ENCODE measurements at regions not wholly inside any gene's neighbourhood (a gene's known extent, or its start where the extent isn't known, plus 50 kb on each side); places are given as distances from the start of the nearest gene placed in this dataset.

GRCh38 chr18:65049586-65049985 lies 701.2 kb upstream of the CDH7 start:
- H3K27ac ChIP-seq (ENCODE audit: low read depth, low read length): no peak overlapping the region

GRCh38 chr18:65039578-65039977 lies 711.2 kb upstream of the CDH7 start:
- no peak overlapping the region for H3K9ac ChIP-seq (ENCODE audit: low read length)
- H3K4me1 ChIP-seq (ENCODE audit: insufficient read depth, low read length): no peaks in the 10 kb centered on the region
- H3K36me3 ChIP-seq (ENCODE audit: insufficient read depth, low read length): no peaks in the 10 kb centered on the region
- H3K27me3 ChIP-seq (ENCODE audit: control insufficient read depth in 1 of 2, insufficient read depth in 2 of 2, low read length in 2 of 2): no peaks in the 10 kb centered on the region
- H3K4me3 ChIP-seq (ENCODE audit: low read depth in 1 of 2, low read length in 2 of 2): no peak overlapping the region
- H3K27ac ChIP-seq (ENCODE audit: low read depth, low read length): no peak overlapping the region
- no peaks in the 10 kb centered on the region for H3K9me3 ChIP-seq (ENCODE audit: low read length)

More at GRCh38 chr18:65049586-65049985, 701.2 kb upstream of the CDH7 start:
- no peaks in the 10 kb centered on the region for H3K27me3 ChIP-seq (ENCODE audit: control insufficient read depth in 1 of 2, insufficient read depth in 2 of 2, low read length in 2 of 2)
- no peaks in the 10 kb centered on the region for H3K9me3 ChIP-seq (ENCODE audit: low read length)
- H3K36me3 ChIP-seq (ENCODE audit: insufficient read depth, low read length): no peaks in the 10 kb centered on the region
- H3K4me3 ChIP-seq (ENCODE audit: low read depth in 1 of 2, low read length in 2 of 2): no peak overlapping the region
- no peak overlapping the region for H3K9ac ChIP-seq (ENCODE audit: low read length)
- H3K4me1 ChIP-seq (ENCODE audit: insufficient read depth, low read length): no peaks in the 10 kb centered on the region

- H3K9ac ChIP-seq (ENCODE audit: low read length): no peak overlapping the region
- no peaks in the 10 kb centered on the region for H3K36me3 ChIP-seq (ENCODE audit: insufficient read depth, low read length)
- no peak overlapping the region for H3K4me3 ChIP-seq (ENCODE audit: low read depth in 1 of 2, low read length in 2 of 2)
Measured at GRCh38 chr18:65035701-65036100, 715.1 kb upstream of the CDH7 start.

GRCh38 chr18:65025756-65026155 lies 725.1 kb upstream of the CDH7 start:
- Histone ChIP-seq H3K4me3 (ENCODE audit: low read depth in 1 of 2, low read length in 2 of 2) (no peak overlapping the region), H3K9me3 (ENCODE audit: low read length) (no peaks in the 10 kb centered on the region), H3K27ac (ENCODE audit: low read depth, low read length) (no peak overlapping the region), H3K36me3 (ENCODE audit: insufficient read depth, low read length) (no peaks in the 10 kb centered on the region), H3K9ac (ENCODE audit: low read length) (no peak overlapping the region), H3K27me3 (ENCODE audit: control insufficient read depth in 1 of 2, insufficient read depth in 2 of 2, low read length in 2 of 2) (no peaks in the 10 kb centered on the region), H3K4me1 (ENCODE audit: insufficient read depth, low read length) (no peaks in the 10 kb centered on the region)

More at GRCh38 chr18:65035701-65036100, 715.1 kb upstream of the CDH7 start:
- Histone ChIP-seq H3K27ac (ENCODE audit: low read depth, low read length) (no peak overlapping the region), H3K4me1 (ENCODE audit: insufficient read depth, low read length) (no peaks in the 10 kb centered on the region), H3K27me3 (ENCODE audit: control insufficient read depth in 1 of 2, insufficient read depth in 2 of 2, low read length in 2 of 2) (no peaks in the 10 kb centered on the region), H3K9me3 (ENCODE audit: low read length) (no peaks in the 10 kb centered on the region)

GRCh38 chr18:65021021-65021420 lies 729.8 kb upstream of the CDH7 start:
- Histone ChIP-seq H3K27me3 (ENCODE audit: control insufficient read depth in 1 of 2, insufficient read depth in 2 of 2, low read length in 2 of 2) (no peaks in the 10 kb centered on the region), H3K9me3 (ENCODE audit: low read length) (no peaks in the 10 kb centered on the region), H3K27ac (ENCODE audit: low read depth, low read length) (no peak overlapping the region), H3K4me3 (ENCODE audit: low read depth in 1 of 2, low read length in 2 of 2) (no peak overlapping the region), H3K36me3 (ENCODE audit: insufficient read depth, low read length) (no peaks in the 10 kb centered on the region), H3K9ac (ENCODE audit: low read length) (no peak overlapping the region), H3K4me1 (ENCODE audit: insufficient read depth, low read length) (no peaks in the 10 kb centered on the region)

GRCh38 chr18:65018184-65018583 lies 732.6 kb upstream of the CDH7 start:
- no peaks in the 10 kb centered on the region for H3K36me3 ChIP-seq (ENCODE audit: insufficient read depth, low read length)
- no peaks in the 10 kb centered on the region for H3K9me3 ChIP-seq (ENCODE audit: low read length)
- no peak overlapping the region for H3K27ac ChIP-seq (ENCODE audit: low read depth, low read length)
- no peaks in the 10 kb centered on the region for H3K4me1 ChIP-seq (ENCODE audit: insufficient read depth, low read length)
- no peaks in the 10 kb centered on the region for H3K27me3 ChIP-seq (ENCODE audit: control insufficient read depth in 1 of 2, insufficient read depth in 2 of 2, low read length in 2 of 2)
- H3K9ac ChIP-seq (ENCODE audit: low read length): no peak overlapping the region
- H3K4me3 ChIP-seq (ENCODE audit: low read depth in 1 of 2, low read length in 2 of 2): no peak overlapping the region

GRCh38 chr18:65017372-65017760 lies 733.4 kb upstream of the CDH7 start:
- Histone ChIP-seq H3K9me3 (ENCODE audit: low read length) (no peaks in the 10 kb centered on the region), H3K27me3 (ENCODE audit: control insufficient read depth in 1 of 2, insufficient read depth in 2 of 2, low read length in 2 of 2) (no peaks in the 10 kb centered on the region), H3K27ac (ENCODE audit: low read depth, low read length) (no peak overlapping the region), H3K36me3 (ENCODE audit: insufficient read depth, low read length) (no peaks in the 10 kb centered on the region), H3K4me1 (ENCODE audit: insufficient read depth, low read length) (no peaks in the 10 kb centered on the region), H3K9ac (ENCODE audit: low read length) (no peak overlapping the region), H3K4me3 (ENCODE audit: low read depth in 1 of 2, low read length in 2 of 2) (no peak overlapping the region)

GRCh38 chr18:65016631-65017371 lies 734.0 kb upstream of the CDH7 start:
- Histone ChIP-seq H3K9ac (ENCODE audit: low read length) (no peak overlapping the region), H3K4me1 (ENCODE audit: insufficient read depth, low read length) (no peaks in the 10 kb centered on the region), H3K36me3 (ENCODE audit: insufficient read depth, low read length) (no peaks in the 10 kb centered on the region), H3K27ac (ENCODE audit: low read depth, low read length) (no peak overlapping the region), H3K4me3 (ENCODE audit: low read depth in 1 of 2, low read length in 2 of 2) (no peak overlapping the region), H3K27me3 (ENCODE audit: control insufficient read depth in 1 of 2, insufficient read depth in 2 of 2, low read length in 2 of 2) (no peaks in the 10 kb centered on the region), H3K9me3 (ENCODE audit: low read length) (no peaks in the 10 kb centered on the region)

GRCh38 chr18:64994370-64994769 lies 756.4 kb upstream of the CDH7 start:
- Histone ChIP-seq H3K4me3 (ENCODE audit: low read depth in 1 of 2, low read length in 2 of 2) (no peak overlapping the region), H3K9me3 (ENCODE audit: low read length) (no peaks in the 10 kb centered on the region), H3K9ac (ENCODE audit: low read length) (no peak overlapping the region), H3K4me1 (ENCODE audit: insufficient read depth, low read length) (no peaks in the 10 kb centered on the region), H3K36me3 (ENCODE audit: insufficient read depth, low read length) (no peaks in the 10 kb centered on the region), H3K27me3 (ENCODE audit: control insufficient read depth in 1 of 2, insufficient read depth in 2 of 2, low read length in 2 of 2) (no peaks in the 10 kb centered on the region), H3K27ac (ENCODE audit: low read depth, low read length) (no peak overlapping the region)

- Histone ChIP-seq H3K27me3 (ENCODE audit: control insufficient read depth in 1 of 2, insufficient read depth in 2 of 2, low read length in 2 of 2) (no peaks in the 10 kb centered on the region), H3K4me3 (ENCODE audit: low read depth in 1 of 2, low read length in 2 of 2) (no peak overlapping the region), H3K4me1 (ENCODE audit: insufficient read depth, low read length) (no peaks in the 10 kb centered on the region), H3K36me3 (ENCODE audit: insufficient read depth, low read length) (no peaks in the 10 kb centered on the region), H3K9ac (ENCODE audit: low read length) (no peak overlapping the region), H3K9me3 (ENCODE audit: low read length) (no peaks in the 10 kb centered on the region), H3K27ac (ENCODE audit: low read depth, low read length) (no peak overlapping the region)
Measured at GRCh38 chr18:64993695-64994094, 757.1 kb upstream of the CDH7 start.

- H3K27me3 ChIP-seq (ENCODE audit: control insufficient read depth in 1 of 2, insufficient read depth in 2 of 2, low read length in 2 of 2): no peaks in the 10 kb centered on the region
- no peaks in the 10 kb centered on the region for H3K4me1 ChIP-seq (ENCODE audit: insufficient read depth, low read length)
- no peaks in the 10 kb centered on the region for H3K9me3 ChIP-seq (ENCODE audit: low read length)
- no peaks in the 10 kb centered on the region for H3K36me3 ChIP-seq (ENCODE audit: insufficient read depth, low read length)
- H3K27ac ChIP-seq (ENCODE audit: low read depth, low read length): no peak overlapping the region
- H3K9ac ChIP-seq (ENCODE audit: low read length): no peak overlapping the region
- no peak overlapping the region for H3K4me3 ChIP-seq (ENCODE audit: low read depth in 1 of 2, low read length in 2 of 2)
Measured at GRCh38 chr18:64992654-64993053, 758.2 kb upstream of the CDH7 start.

GRCh38 chr18:64991102-64991501 lies 759.7 kb upstream of the CDH7 start:
- Histone ChIP-seq H3K36me3 (ENCODE audit: insufficient read depth, low read length) (no peaks in the 10 kb centered on the region), H3K27ac (ENCODE audit: low read depth, low read length) (no peak overlapping the region), H3K4me1 (ENCODE audit: insufficient read depth, low read length) (no peaks in the 10 kb centered on the region), H3K27me3 (ENCODE audit: control insufficient read depth in 1 of 2, insufficient read depth in 2 of 2, low read length in 2 of 2) (no peaks in the 10 kb centered on the region), H3K4me3 (ENCODE audit: low read depth in 1 of 2, low read length in 2 of 2) (no peak overlapping the region), H3K9me3 (ENCODE audit: low read length) (no peaks in the 10 kb centered on the region), H3K9ac (ENCODE audit: low read length) (no peak overlapping the region)

All from muscle layer of colon (tissue), 2 donors.